ENCODE measurements at regions not wholly inside any gene's neighbourhood (a gene's known extent, or its start where the extent isn't known, plus 50 kb on each side); places are given as distances from the start of the nearest gene placed in this dataset.

DNA sequence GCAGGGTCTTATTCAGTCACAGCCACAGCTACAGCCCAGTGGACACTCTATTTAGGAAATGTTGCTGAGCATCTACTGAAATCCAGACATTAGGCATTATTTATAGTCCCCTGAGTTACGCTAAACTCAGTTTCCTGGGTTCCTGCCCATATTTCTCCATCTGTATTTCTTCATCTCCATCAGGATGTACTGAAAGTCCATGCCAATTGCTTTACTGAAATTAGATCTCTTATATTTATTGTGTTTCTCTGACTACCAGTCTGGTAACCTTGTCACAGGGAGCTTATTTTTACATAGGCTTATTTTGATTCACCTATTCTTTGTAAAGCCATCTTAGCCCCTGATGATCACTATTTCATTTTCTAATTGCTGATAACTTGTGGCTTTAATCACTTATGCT is 223.9 kb downstream of the TLE3 start:
- dilution Hi-C loops (cut with MboI; ENCODE audit: extremely low pct_ligation_motif_present, low sequenced_read_pairs): no loop called here
- no peak for FAIRE-seq
- no peak for TF ChIP-seq EZH2 (IDR thresholded peaks at IDR 0.05; ENCODE audit: low read length)
- TF ChIP-seq, protein P1, sequence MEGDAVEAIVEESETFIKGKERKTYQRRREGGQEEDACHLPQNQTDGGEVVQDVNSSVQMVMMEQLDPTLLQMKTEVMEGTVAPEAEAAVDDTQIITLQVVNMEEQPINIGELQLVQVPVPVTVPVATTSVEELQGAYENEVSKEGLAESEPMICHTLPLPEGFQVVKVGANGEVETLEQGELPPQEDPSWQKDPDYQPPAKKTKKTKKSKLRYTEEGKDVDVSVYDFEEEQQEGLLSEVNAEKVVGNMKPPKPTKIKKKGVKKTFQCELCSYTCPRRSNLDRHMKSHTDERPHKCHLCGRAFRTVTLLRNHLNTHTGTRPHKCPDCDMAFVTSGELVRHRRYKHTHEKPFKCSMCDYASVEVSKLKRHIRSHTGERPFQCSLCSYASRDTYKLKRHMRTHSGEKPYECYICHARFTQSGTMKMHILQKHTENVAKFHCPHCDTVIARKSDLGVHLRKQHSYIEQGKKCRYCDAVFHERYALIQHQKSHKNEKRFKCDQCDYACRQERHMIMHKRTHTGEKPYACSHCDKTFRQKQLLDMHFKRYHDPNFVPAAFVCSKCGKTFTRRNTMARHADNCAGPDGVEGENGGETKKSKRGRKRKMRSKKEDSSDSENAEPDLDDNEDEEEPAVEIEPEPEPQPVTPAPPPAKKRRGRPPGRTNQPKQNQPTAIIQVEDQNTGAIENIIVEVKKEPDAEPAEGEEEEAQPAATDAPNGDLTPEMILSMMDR (optimal IDR thresholded peaks at IDR 0.05 in 1 of 3, IDR thresholded peaks at IDR 0.05 in 1 of 3, conservative IDR thresholded peaks at IDR 0.05 in 1 of 3; ENCODE audit: extremely low read depth in 1 of 3, insufficient read depth in 2 of 3, low read length in 3 of 3): no peak
- Histone ChIP-seq H3K79me2 (ENCODE audit: control insufficient read depth, insufficient read depth, low read length) (no peaks in the 10 kb centered on the region), H3K27me3 (ENCODE audit: control insufficient read depth, extremely low read depth, insufficient read depth, low read length) (peaks cover 16% of the 10 kb centered on the region), H3K4me1 (ENCODE audit: control insufficient read depth, extremely low read depth, insufficient read depth, low read length) (no peaks in the 10 kb centered on the region), H2AFZ (ENCODE audit: control insufficient read depth, low read length) (no peak overlapping the region), H3K36me3 (ENCODE audit: control insufficient read depth in 2 of 2, extremely low read depth in 1 of 2, insufficient read depth in 2 of 2, low read length in 2 of 2) (no peaks in the 10 kb centered on the region), H3K4me3 (ENCODE audit: control insufficient read depth in 2 of 3, extremely low read depth in 1 of 3, insufficient read depth in 2 of 3, low read depth in 1 of 3, low read length in 3 of 3) (no peak overlapping the region), H3K4me2 (ENCODE audit: control insufficient read depth, extremely low read depth, insufficient read depth, low read depth, low read length) (no peak overlapping the region), H3K9me1 (ENCODE audit: control insufficient read depth, extremely low read depth, insufficient read depth, low read length) (no peaks in the 10 kb centered on the region), H3K9ac (ENCODE audit: control insufficient read depth, extremely low read depth, insufficient read depth, low read length) (no peak overlapping the region), H3K9me3 (ENCODE audit: control insufficient read depth, low read depth, low read length) (no peaks in the 10 kb centered on the region), H3K27ac (ENCODE audit: control insufficient read depth, insufficient read depth, low read length) (no peak overlapping the region), H4K20me1 (ENCODE audit: control insufficient read depth, extremely low read depth, insufficient read depth, low read length) (no peaks in the 10 kb centered on the region)
- no peak for DNase-seq (ENCODE audit: low read depth, low spot score)

DNA sequence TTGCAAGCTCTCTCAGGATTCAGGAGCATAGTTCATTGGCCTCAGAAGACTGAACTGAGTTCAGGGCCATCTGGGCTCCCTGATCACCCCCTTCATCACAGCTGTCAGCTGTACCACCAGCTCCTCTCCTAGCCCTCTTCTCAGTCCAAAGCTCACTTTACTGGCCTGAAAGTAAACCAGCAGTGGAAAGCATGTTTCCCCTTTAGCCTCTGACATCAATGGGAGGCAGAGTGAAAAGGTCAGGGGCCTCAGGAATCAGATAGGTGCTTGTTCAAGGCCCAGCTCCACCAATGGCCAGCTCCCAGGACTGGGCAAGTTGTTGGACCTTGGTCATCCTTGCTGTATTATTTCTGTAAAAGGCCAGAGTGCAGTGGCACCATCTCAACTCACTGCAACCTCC is 223.4 kb downstream of the TLE3 start:
- Histone ChIP-seq H3K9me3 (ENCODE audit: control insufficient read depth, low read depth, low read length) (no peaks in the 10 kb centered on the region), H3K79me2 (ENCODE audit: control insufficient read depth, insufficient read depth, low read length) (no peaks in the 10 kb centered on the region), H3K36me3 (ENCODE audit: control insufficient read depth in 2 of 2, extremely low read depth in 1 of 2, insufficient read depth in 2 of 2, low read length in 2 of 2) (no peaks in the 10 kb centered on the region), H3K9ac (ENCODE audit: control insufficient read depth, extremely low read depth, insufficient read depth, low read length) (no peak overlapping the region), H3K27me3 (ENCODE audit: control insufficient read depth, extremely low read depth, insufficient read depth, low read length) (peaks cover 14% of the 10 kb centered on the region), H3K4me2 (ENCODE audit: control insufficient read depth, extremely low read depth, insufficient read depth, low read depth, low read length) (no peak overlapping the region), H2AFZ (ENCODE audit: control insufficient read depth, low read length) (no peak overlapping the region), H4K20me1 (ENCODE audit: control insufficient read depth, extremely low read depth, insufficient read depth, low read length) (no peaks in the 10 kb centered on the region), H3K27ac (ENCODE audit: control insufficient read depth, insufficient read depth, low read length) (no peak overlapping the region), H3K4me3 (ENCODE audit: control insufficient read depth in 2 of 3, extremely low read depth in 1 of 3, insufficient read depth in 2 of 3, low read depth in 1 of 3, low read length in 3 of 3) (no peak overlapping the region), H3K4me1 (ENCODE audit: control insufficient read depth, extremely low read depth, insufficient read depth, low read length) (no peaks in the 10 kb centered on the region), H3K9me1 (ENCODE audit: control insufficient read depth, extremely low read depth, insufficient read depth, low read length) (no peaks in the 10 kb centered on the region)
- dilution Hi-C loops (cut with MboI; ENCODE audit: extremely low pct_ligation_motif_present, low sequenced_read_pairs): no loop called here
- TF ChIP-seq, protein P1 (optimal IDR thresholded peaks at IDR 0.05 in 1 of 3, IDR thresholded peaks at IDR 0.05 in 1 of 3, conservative IDR thresholded peaks at IDR 0.05 in 1 of 3; ENCODE audit: extremely low read depth in 1 of 3, insufficient read depth in 2 of 3, low read length in 3 of 3): no peak
- no peak for TF ChIP-seq EZH2 (IDR thresholded peaks at IDR 0.05; ENCODE audit: low read length)
- FAIRE-seq (no peak), DNase-seq (ENCODE audit: low read depth, low spot score) (no peak)

Data from keratinocyte (primary cell).